Common myeloid progenitor, CD34-positive (primary cell): ENCODE measurements at regions not wholly inside any gene's neighbourhood (a gene's known extent, or its start where the extent isn't known, plus 50 kb on each side); places are given as distances from the start of the nearest gene placed in this dataset.
A peak's percentile ranks its signal among the peaks of the same experiment; 100 is the strongest.

Source experiments
- CTCF ChIA-PET: fragments of 350-600 bp; sonication (Branson Sonifier 250); formaldehyde crosslinking; loops from one replicate; lab custom pipeline; 2021; ENCODE audit warnings: antibody characterized with exemption; lab: Charles Lee
- POLR2A ChIA-PET: fragments of 350-600 bp; sonication (Branson Sonifier 250); formaldehyde crosslinking; loops from one replicate; lab custom pipeline; 2021; ENCODE audit warnings: antibody characterized with exemption; lab: Charles Lee
- DNase-seq, 3 donors: peaks; one replicate each; pipeline versions ENCODE4 v3.0.0 to v3.0.0-alpha.2; 2013
- H3K27ac ChIP-seq, 2 experiments: 1 replicate in 1 of 2; 2 replicates in 1 of 2; pipeline ENCODE4 v1.7.0; 2013; ENCODE audit warnings: inconsistent platforms in 2 of 2, low read length in 2 of 2, mild to moderate bottlenecking in 2 of 2, low read depth in 1 of 2, moderate library complexity in 1 of 2; ENCODE audit not compliant: severe bottlenecking in 2 of 2, insufficient read depth in 1 of 2, poor library complexity in 1 of 2
- H3K27me3 ChIP-seq, 5 experiments: replicated peaks in 2 of 5; 1 replicate in 3 of 5; 2 replicates in 2 of 5; pipeline versions ENCODE4 v1.6.1 to v1.7.0; 2013; ENCODE audit warnings: low read length in 4 of 5, mild to moderate bottlenecking in 2 of 5, moderate library complexity in 2 of 5, inconsistent platforms in 1 of 5; ENCODE audit not compliant: insufficient read depth in 5 of 5, control insufficient read depth in 4 of 5
- H3K36me3 ChIP-seq, 4 experiments: 1 replicate in 2 of 4; 2 replicates in 2 of 4; pipeline versions ENCODE4 v1.6.1 to v1.7.0; 2013; ENCODE audit warnings: low read length in 3 of 4, control low read depth in 1 of 4, mild to moderate bottlenecking in 1 of 4; ENCODE audit not compliant: control insufficient read depth in 4 of 4, insufficient read depth in 4 of 4
- H3K4me1 ChIP-seq, 4 experiments: 1 replicate in 3 of 4; 2 replicates in 1 of 4; pipeline versions ENCODE4 v1.6.1 to v1.7.1; 2013; ENCODE audit warnings: low read length in 3 of 4, mild to moderate bottlenecking in 3 of 4, control low read depth in 1 of 4, inconsistent platforms in 1 of 4, moderate library complexity in 1 of 4; ENCODE audit not compliant: control insufficient read depth in 4 of 4, insufficient read depth in 4 of 4; ENCODE audit errors: control extremely low read depth in 1 of 4
- H3K4me3 ChIP-seq, 7 experiments: 1 replicate in 4 of 7; 2 replicates in 3 of 7; pipeline versions ENCODE4 v1.5.1 to v1.7.0; 2013; ENCODE audit warnings: mild to moderate bottlenecking in 7 of 7, low read length in 6 of 7, moderate library complexity in 6 of 7, inconsistent platforms in 2 of 7, low read depth in 2 of 7, control low read depth in 1 of 7; ENCODE audit not compliant: insufficient read depth in 4 of 7, control insufficient read depth in 1 of 7; ENCODE audit errors: extremely low read depth in 1 of 7
- H3K9me3 ChIP-seq, 5 experiments: 1 replicate in 4 of 5; 2 replicates in 1 of 5; pipeline versions ENCODE4 v1.6.1 to v1.7.1; 2013; ENCODE audit warnings: low read length in 4 of 5, mild to moderate bottlenecking in 2 of 5, inconsistent platforms in 1 of 5, low read depth in 1 of 5, moderate library complexity in 1 of 5; ENCODE audit not compliant: control insufficient read depth in 4 of 5, insufficient read depth in 2 of 5; ENCODE audit errors: control extremely low read depth in 1 of 5
- WGBS: methylation state at CpG from one replicate; pipeline ENCODE4 v1.1.5; 2013; ENCODE audit not compliant: insufficient coverage; 5-methylcytosine and 5-hydroxymethylcytosine counted together

GRCh38 chr18:21162786-21163185, 51.2 kb upstream of the ROCK1 start:
- Histone ChIP-seq H3K36me3 (no peaks in the 10 kb centered on the region), H3K27ac (no peak overlapping the region), H3K9me3 (peaks cover 0 to 2% (median 0%) of the 10 kb centered on the region in 5 experiments), H3K27me3 (no peaks in the 10 kb centered on the region), H3K4me3 (no peak overlapping the region), H3K4me1 (peaks cover 5 to 18% (median 11%) of the 10 kb centered on the region in 4 experiments)
- ChIA-PET POLR2A (no interaction called here), CTCF (interaction anchor here (0.9 kb wide), 1 partner anchor 17 kb away, joined by 3 read pairs; no protein-coding TSS in a partner anchor)
- WGBS = 98% methylated on average over 6 of the region's 7 CpGs
- DNase-seq = no peak

GRCh38 chr18:21163647-21164547, 52.3 kb upstream of the ROCK1 start:
- WGBS = 47% methylated on average over 2 of the region's 6 CpGs
- peak overlapping the region in 1 of 7 experiments; percentile 50 for H3K4me3 ChIP-seq
- H3K4me1 ChIP-seq = peaks cover 5 to 18% (median 11%) of the 10 kb centered on the region in 4 experiments
- peak; percentile 70 to 94 (median 93) for DNase-seq
- no peaks in the 10 kb centered on the region for H3K36me3 ChIP-seq
- ChIA-PET CTCF (interaction anchor here (0.9 to 2.0 kb wide), 3 partner anchors 15 to 16 kb away, joined by 3 to 6 read pairs (median 5); no protein-coding TSS in a partner anchor), POLR2A (interaction anchor here (0.9 kb wide), 1 partner anchor 228 kb away, joined by 5 read pairs; no protein-coding TSS in a partner anchor)
- no peaks in the 10 kb centered on the region for H3K9me3 ChIP-seq
- peaks cover 0 to 2% (median 0%) of the 10 kb centered on the region in 5 experiments for H3K27me3 ChIP-seq
- H3K27ac ChIP-seq = peak overlapping the region in 1 of 2 experiments; percentile 73

GRCh38 chr18:21164548-21165095, 53.0 kb upstream of the ROCK1 start:
- CTCF ChIA-PET = interaction anchor here (1.5 to 2.0 kb wide), 2 partner anchors 14 to 15 kb away, joined by 5 to 6 read pairs; no protein-coding TSS in a partner anchor
- peaks cover 5 to 18% (median 11%) of the 10 kb centered on the region in 4 experiments for H3K4me1 ChIP-seq
- no peaks in the 10 kb centered on the region for H3K36me3 ChIP-seq
- H3K27ac ChIP-seq = peak overlapping the region in 1 of 2 experiments; percentile 73
- DNase-seq = peak in 2 of 3 donors; percentile 55 to 59
- POLR2A ChIA-PET = no interaction called here
- WGBS = no CpG with 5 or more reads among the region's 2 CpGs
- peak overlapping the region in 1 of 7 experiments; percentile 50 for H3K4me3 ChIP-seq
- H3K9me3 ChIP-seq = no peaks in the 10 kb centered on the region
- H3K27me3 ChIP-seq = peaks cover 0 to 2% (median 0%) of the 10 kb centered on the region in 5 experiments

GRCh38 chr18:21167641-21168377, 56.2 kb upstream of the ROCK1 start:
- POLR2A ChIA-PET = interaction anchor here (0.6 kb wide), 1 partner anchor 764 kb away, joined by 3 read pairs; no protein-coding TSS in a partner anchor
- no peak for DNase-seq
- CTCF ChIA-PET = interaction anchor here (1.1 to 3.1 kb wide), 3 partner anchors 9 to 27 kb away, joined by 3 to 8 read pairs (median 7); no protein-coding TSS in a partner anchor
- peaks cover 5 to 15% (median 11%) of the 10 kb centered on the region in 4 experiments for H3K4me1 ChIP-seq
- H3K4me3 ChIP-seq = no peak overlapping the region
- no peaks in the 10 kb centered on the region for H3K36me3 ChIP-seq
- 71% methylated on average over 1 of the region's 1 CpG for WGBS
- peaks cover 0 to 2% (median 0%) of the 10 kb centered on the region in 5 experiments for H3K27me3 ChIP-seq
- H3K27ac ChIP-seq = no peak overlapping the region
- no peaks in the 10 kb centered on the region for H3K9me3 ChIP-seq

- no peak for DNase-seq
- peaks cover 0 to 2% (median 0%) of the 10 kb centered on the region in 5 experiments for H3K27me3 ChIP-seq
- ChIA-PET POLR2A (no interaction called here), CTCF (interaction anchor here (1.1 to 3.1 kb wide), 2 partner anchors 10 to 26 kb away, joined by 3 to 8 read pairs; no protein-coding TSS in a partner anchor)
- peaks cover 0 to 8% (median 5%) of the 10 kb centered on the region in 4 experiments for H3K4me1 ChIP-seq
- WGBS = no CpG with 5 or more reads among the region's 2 CpGs
- H3K27ac ChIP-seq = no peak overlapping the region
- no peak overlapping the region for H3K4me3 ChIP-seq
- H3K9me3 ChIP-seq = no peaks in the 10 kb centered on the region
- no peaks in the 10 kb centered on the region for H3K36me3 ChIP-seq
These were observed 57.3 kb upstream of the ROCK1 start for GRCh38 chr18:21168880-21169279.

- ChIA-PET CTCF (interaction anchor here (0.7 to 4.6 kb wide), 2 partner anchors 14 to 57 kb away, joined by 3 to 21 read pairs; no protein-coding TSS in a partner anchor), POLR2A (no interaction called here)
- H3K27me3 ChIP-seq = no peaks in the 10 kb centered on the region
- no peaks in the 10 kb centered on the region for H3K36me3 ChIP-seq
- H3K9me3 ChIP-seq = no peaks in the 10 kb centered on the region
- DNase-seq = peak; percentile 30 to 80 (median 70)
- peaks cover 0 to 6% (median 4%) of the 10 kb centered on the region in 4 experiments for H3K4me1 ChIP-seq
- 37% methylated on average over 5 of the region's 6 CpGs for WGBS
- no peak overlapping the region for H3K27ac ChIP-seq
- H3K4me3 ChIP-seq = peak overlapping the region in 1 of 7 experiments; percentile 24
These were observed 64.2 kb upstream of the GREB1L start for GRCh38 chr18:21177822-21178221.
